HCT116 (cell line): ENCODE measurements at regions not wholly inside any gene's neighbourhood (a gene's known extent, or its start where the extent isn't known, plus 50 kb on each side); places are given as distances from the start of the nearest gene placed in this dataset.

Experiments
- ATAC-seq: fragments of 200-7000 bp; cut with Tn5 transposase; 2 replicates; pipeline ENCODE4 v1.9.1; 2020; ENCODE audit warnings: mild to moderate bottlenecking, moderate library complexity
- BruUV-seq: library from RNA; stranded (reverse); fragments of 400-500 nt; replicated peaks from 2 replicates; lab custom pipeline; 2021; lab: Mats Ljungman, UMichigan
- CTCF ChIA-PET: fragments of 300-600 bp; sonication (Branson Sonifier 250); formaldehyde crosslinking; loops from one replicate; lab custom pipeline; 2021; ENCODE audit warnings: antibody characterized with exemption; lab: Charles Lee
- POLR2A ChIA-PET: fragments of 300-600, 350-600 bp; sonication (Branson Sonifier 250); formaldehyde crosslinking; loops from one replicate; lab custom pipeline; 2021; ENCODE audit warnings: antibody characterized with exemption; lab: Charles Lee
- RAD21 ChIA-PET, 2 experiments: fragments of 300-600 bp; sonication (Branson Sonifier 250); formaldehyde crosslinking; loops; one replicate each; lab custom pipeline; 2023; ENCODE audit warnings: low total read pairs in 2 of 2; ENCODE audit not compliant: uncharacterized antibody in 2 of 2, unreplicated experiment in 2 of 2, low non-redundant PET in 1 of 2; lab: Charles Lee
- DNase-seq: peaks from one replicate; pipeline ENCODE4 v3.0.0-alpha.2; 2010; ENCODE audit warnings: low read depth, low spot score
- H2AFZ ChIP-seq: fragments of 200-600 bp; shearing (Covaris generic), sonication (generic); 2 replicates; pipeline ENCODE4 v1.6.1; 2017; ENCODE audit warnings: low read depth, mixed run types, mixed read lengths, antibody characterized with exemption, low read length; ENCODE audit not compliant: poor library complexity, severe bottlenecking
- H3K27ac ChIP-seq: 2 replicates; pipeline ENCODE4 v1.5.1; 2012; ENCODE audit warnings: low read depth, low read length
- H3K27me3 ChIP-seq: fragments of 200-600 bp; sonication (generic); 2 replicates; pipeline ENCODE4 v1.6.1; 2016; ENCODE audit warnings: mixed run types, low read length, mixed read lengths; ENCODE audit not compliant: insufficient read depth
- H3K36me3 ChIP-seq, 2 experiments: fragments of 200-500 bp in 1 of 2; fragments of 200-600 bp in 1 of 2; sonication (Bioruptor generic) in 1 of 2; sonication (generic) in 1 of 2; 2 replicates each; pipeline versions ENCODE4 v1.5.1 to v1.6.1; 2014 to 2016; ENCODE audit warnings: low read length in 2 of 2, inconsistent platforms in 1 of 2, mixed read lengths in 1 of 2, mixed run types in 1 of 2; ENCODE audit not compliant: insufficient read depth in 2 of 2, control insufficient read depth in 1 of 2
- H3K4me1 ChIP-seq, 2 experiments: fragments of 200-600 bp in 1 of 2; sonication (generic) in 1 of 2; 2 replicates each; pipeline versions ENCODE4 v1.5.1 to v1.6.1; 2012 to 2017; ENCODE audit warnings: low read length in 2 of 2, inconsistent platforms in 1 of 2, mild to moderate bottlenecking in 1 of 2, mixed read lengths in 1 of 2, mixed run types in 1 of 2, moderate library complexity in 1 of 2; ENCODE audit not compliant: insufficient read depth in 2 of 2, control insufficient read depth in 1 of 2
- H3K4me2 ChIP-seq: fragments of 200-600 bp; sonication (generic); 2 replicates; pipeline ENCODE4 v1.6.1; 2017; ENCODE audit warnings: mixed run types, low read length, mixed read lengths
- H3K4me3 ChIP-seq, 2 experiments: fragments of 200-600 bp in 1 of 2; sonication (generic) in 1 of 2; replicated peaks in 1 of 2; 2 replicates each; pipeline ENCODE4 v1.5.1; 2011 to 2016; ENCODE audit warnings: low read length in 2 of 2, control low read depth in 1 of 2, low read depth in 1 of 2, mild to moderate bottlenecking in 1 of 2, mixed read lengths in 1 of 2, mixed run types in 1 of 2
- H3K79me2 ChIP-seq: fragments of 200-600 bp; sonication (generic); 2 replicates; pipeline ENCODE4 v1.6.1; 2017; ENCODE audit warnings: mild to moderate bottlenecking, mixed run types, low read length, moderate library complexity, mixed read lengths; ENCODE audit not compliant: insufficient read depth
- H3K9ac ChIP-seq: fragments of 200-600 bp; sonication (generic); 2 replicates; pipeline ENCODE4 v1.6.1; 2016; ENCODE audit warnings: low read length, mixed read lengths
- H3K9me2 ChIP-seq: fragments of 200-600 bp; sonication (generic), shearing (Covaris generic); 2 replicates; pipeline ENCODE4 v1.6.1; 2017; ENCODE audit warnings: mixed run types, mild to moderate bottlenecking, moderate library complexity; ENCODE audit not compliant: insufficient read depth
- H3K9me3 ChIP-seq, 2 experiments: fragments of 200-500 bp in 1 of 2; fragments of 200-600 bp in 1 of 2; sonication (Bioruptor generic) in 1 of 2; sonication (generic) in 1 of 2; 2 replicates each; pipeline ENCODE4 v1.6.1; 2014 to 2017; ENCODE audit warnings: low read length in 2 of 2, mixed read lengths in 2 of 2, inconsistent platforms in 1 of 2, low read depth in 1 of 2, mild to moderate bottlenecking in 1 of 2, mixed run types in 1 of 2, moderate library complexity in 1 of 2; ENCODE audit not compliant: control insufficient read depth in 1 of 2, insufficient read depth in 1 of 2
- H4K20me1 ChIP-seq: fragments of 200-600 bp; sonication (generic), shearing (Covaris generic); 2 replicates; pipeline ENCODE4 v1.6.1; 2017; ENCODE audit warnings: mixed run types, mild to moderate bottlenecking, moderate library complexity; ENCODE audit not compliant: insufficient read depth
- ELF1 ChIP-seq: IDR thresholded peaks from 2 replicates; pipeline ENCODE4 v1.6.1; 2012; ENCODE audit warnings: low read depth, borderline replicate concordance
- EZH2phosphoT487 ChIP-seq: fragments of 200-600 bp; IDR thresholded peaks from 2 replicates; pipeline ENCODE4 v1.6.1; 2018; ENCODE audit warnings: antibody characterized with exemption, borderline replicate concordance
- FOSL1 ChIP-seq: IDR thresholded peaks from 2 replicates; pipeline ENCODE4 v1.6.1; 2012; ENCODE audit warnings: low read depth
- JUND ChIP-seq: IDR thresholded peaks from 2 replicates; pipeline ENCODE4 v1.6.1; 2012
- MAX ChIP-seq: IDR thresholded peaks from 2 replicates; pipeline ENCODE4 v1.6.1; 2012
- POLR2A ChIP-seq: IDR thresholded peaks from 2 replicates; pipeline ENCODE4 v1.7.0; 2011; ENCODE audit warnings: borderline replicate concordance; ENCODE audit not compliant: insufficient read depth, insufficient read length; ENCODE audit errors: extremely low read depth
- RAD21 ChIP-seq: IDR thresholded peaks from 2 replicates; pipeline ENCODE4 v1.6.1; 2012; ENCODE audit warnings: low read depth, mild to moderate bottlenecking
- REST ChIP-seq: IDR thresholded peaks from 2 replicates; pipeline ENCODE4 v1.6.1; 2012; ENCODE audit warnings: low read depth
- SIN3A ChIP-seq: IDR thresholded peaks from 2 replicates; pipeline ENCODE4 v1.6.1; 2012; ENCODE audit warnings: low read depth
- SP1 ChIP-seq: IDR thresholded peaks from 2 replicates; pipeline ENCODE4 v1.6.1; 2012; ENCODE audit warnings: low read depth
- SRF ChIP-seq: IDR thresholded peaks from 2 replicates; pipeline ENCODE4 v1.6.1; 2012; ENCODE audit warnings: low read depth
- TCF7L2 ChIP-seq: IDR thresholded peaks from 2 replicates; pipeline ENCODE4 v1.7.0; 2011; ENCODE audit warnings: borderline replicate concordance, inconsistent platforms; ENCODE audit not compliant: insufficient read depth, insufficient read length; ENCODE audit errors: extremely low read depth
- YY1 ChIP-seq: IDR thresholded peaks from 2 replicates; pipeline ENCODE4 v1.6.1; 2011; ENCODE audit warnings: low read length, low read depth, moderate library complexity, mild to moderate bottlenecking; ENCODE audit not compliant: insufficient replicate concordance; ENCODE audit errors: extremely low read depth
- ZFX ChIP-seq: fragments of 450-650 bp; IDR thresholded peaks from 2 replicates; pipeline ENCODE4 v1.6.1; 2017
- intact Hi-C: fragments of 100-400 bp; cut with micrococcal nuclease; formaldehyde crosslinking; loops from 2 replicates; pipeline ENCODE4 v1.10.0; 2022
- TF ChIP-seq, protein P1 (sequence below): IDR thresholded peaks from 2 replicates; pipeline ENCODE4 v1.6.1; 2011; ENCODE audit warnings: mild to moderate bottlenecking, low read length, moderate library complexity; ENCODE audit not compliant: insufficient replicate concordance; ENCODE audit errors: extremely low read depth
- TF ChIP-seq, protein P2 (sequence below): IDR thresholded peaks from 2 replicates; pipeline ENCODE4 v1.6.1; 2012

DNA sequence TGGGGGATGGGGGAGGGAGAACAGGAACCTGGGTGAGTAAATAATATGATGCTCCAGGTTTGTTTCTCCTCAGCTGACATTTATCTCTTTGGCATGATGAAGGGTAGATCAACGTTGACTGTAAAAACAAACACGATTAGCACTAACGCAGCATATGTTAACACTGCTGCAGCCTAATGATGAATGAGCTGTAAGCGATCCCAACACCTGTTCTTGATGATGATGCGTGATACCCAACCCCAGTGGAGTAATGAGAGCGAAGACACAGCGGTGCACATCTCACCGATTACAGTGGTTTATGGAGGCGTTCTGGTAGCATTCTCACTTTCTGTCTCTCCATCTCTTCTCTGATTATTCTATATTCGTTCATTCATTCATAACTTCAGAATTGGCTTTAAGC, 640.4 kb downstream of the USP25 start (continued):
- TF ChIP-seq, protein P1, sequence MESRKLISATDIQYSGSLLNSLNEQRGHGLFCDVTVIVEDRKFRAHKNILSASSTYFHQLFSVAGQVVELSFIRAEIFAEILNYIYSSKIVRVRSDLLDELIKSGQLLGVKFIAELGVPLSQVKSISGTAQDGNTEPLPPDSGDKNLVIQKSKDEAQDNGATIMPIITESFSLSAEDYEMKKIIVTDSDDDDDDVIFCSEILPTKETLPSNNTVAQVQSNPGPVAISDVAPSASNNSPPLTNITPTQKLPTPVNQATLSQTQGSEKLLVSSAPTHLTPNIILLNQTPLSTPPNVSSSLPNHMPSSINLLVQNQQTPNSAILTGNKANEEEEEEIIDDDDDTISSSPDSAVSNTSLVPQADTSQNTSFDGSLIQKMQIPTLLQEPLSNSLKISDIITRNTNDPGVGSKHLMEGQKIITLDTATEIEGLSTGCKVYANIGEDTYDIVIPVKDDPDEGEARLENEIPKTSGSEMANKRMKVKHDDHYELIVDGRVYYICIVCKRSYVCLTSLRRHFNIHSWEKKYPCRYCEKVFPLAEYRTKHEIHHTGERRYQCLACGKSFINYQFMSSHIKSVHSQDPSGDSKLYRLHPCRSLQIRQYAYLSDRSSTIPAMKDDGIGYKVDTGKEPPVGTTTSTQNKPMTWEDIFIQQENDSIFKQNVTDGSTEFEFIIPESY: no peak
- TF ChIP-seq, protein P2, sequence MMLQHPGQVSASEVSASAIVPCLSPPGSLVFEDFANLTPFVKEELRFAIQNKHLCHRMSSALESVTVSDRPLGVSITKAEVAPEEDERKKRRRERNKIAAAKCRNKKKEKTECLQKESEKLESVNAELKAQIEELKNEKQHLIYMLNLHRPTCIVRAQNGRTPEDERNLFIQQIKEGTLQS: no peak
- TF ChIP-seq SRF (no peak), SP1 (no peak), ZFX (no peak)

DNA sequence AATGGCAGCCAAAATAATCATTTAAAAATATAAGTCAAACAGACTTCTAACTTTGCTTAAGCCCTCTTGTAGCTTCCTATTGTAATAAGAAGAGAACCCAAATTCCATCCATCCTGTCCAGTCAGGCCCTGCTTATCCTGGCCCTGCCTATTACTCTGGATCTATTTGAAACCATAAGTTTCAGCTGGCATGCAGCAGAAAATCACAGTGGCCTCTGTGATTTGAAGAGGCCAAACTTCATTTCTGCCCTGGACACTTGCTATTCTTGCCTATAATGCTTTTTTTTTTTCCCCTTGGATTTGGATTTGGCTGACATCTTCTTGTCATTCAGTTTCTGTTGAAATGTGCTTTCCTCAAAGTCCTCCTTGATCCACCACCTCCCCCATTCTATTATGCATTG, 642.8 kb downstream of the USP25 start:
- Histone ChIP-seq H3K9me3 (peaks cover 0 to 17% of the 10 kb centered on the region in 2 experiments; a peak in 2 of 4 replicates), H4K20me1 (no peaks in the 10 kb centered on the region), H3K27ac (no peak overlapping the region), H3K27me3 (no peaks in the 10 kb centered on the region), H3K36me3 (no peaks in the 10 kb centered on the region), H3K4me3 (no peak overlapping the region), H3K9me2 (no peaks in the 10 kb centered on the region), H3K79me2 (no peaks in the 10 kb centered on the region), H3K9ac (no peak overlapping the region), H3K4me2 (no peak overlapping the region), H2AFZ (no peak overlapping the region), H3K4me1 (no peaks in the 10 kb centered on the region)
- CTCF ChIA-PET: no interaction called here
- no TSS peak for BruUV-seq
- DNase-seq (no peak), ATAC-seq (no peak)
- RAD21 ChIA-PET: no interaction called here
- intact Hi-C loops: no loop called here
- POLR2A ChIA-PET: no interaction called here
- TF ChIP-seq SRF (no peak), SIN3A (no peak), SP1 (no peak), MAX (no peak), JUND (no peak), ELF1 (no peak), FOSL1 (no peak), TCF7L2 (no peak), RAD21 (no peak), EZH2phosphoT487 (no peak), REST (no peak), POLR2A (no peak), YY1 (no peak)
- TF ChIP-seq, protein P1: no peak
